GM12878 (cell line): ENCODE measurements at regions not wholly inside any gene's neighbourhood (a gene's known extent, or its start where the extent isn't known, plus 50 kb on each side); places are given as distances from the start of the nearest gene placed in this dataset.

ENCODE experiments used
- ATAC-seq: fragments of 200-7000 bp; cut with Tn5 transposase; 3 replicates; pipeline ENCODE4 v1.9.1; 2020; ENCODE audit warnings: mild to moderate bottlenecking, moderate library complexity
- BruUV-seq: library from RNA; stranded (reverse); fragments of 400-500 nt; replicated peaks from 2 replicates; lab custom pipeline; 2021; lab: Mats Ljungman, UMichigan
- CTCF ChIA-PET: fragments of 300-600 bp; sonication (Branson Sonifier 250); formaldehyde crosslinking; extraction: SDS; loops from one replicate; lab custom pipeline; 2021; ENCODE audit warnings: inconsistent platforms; lab: Yijun Ruan, JAX
- POLR2A ChIA-PET: fragments of 350-600 bp; formaldehyde crosslinking; extraction: SDS; loops from one replicate; lab custom pipeline; 2021; ENCODE audit warnings: inconsistent platforms; lab: Charles Lee
- RAD21 ChIA-PET: fragments of 300-600 bp; sonication (Branson Sonifier 250); formaldehyde crosslinking; loops from one replicate; lab custom pipeline; 2023; ENCODE audit warnings: antibody characterized with exemption; ENCODE audit not compliant: unreplicated experiment; lab: Charles Lee
- SMC1A ChIA-PET: fragments of 300-600 bp; sonication (Branson Sonifier 250); formaldehyde crosslinking; loops from one replicate; lab custom pipeline; 2023; ENCODE audit not compliant: unreplicated experiment, uncharacterized antibody; lab: Charles Lee
- DNase-seq: peaks from one replicate; pipeline ENCODE4 v3.0.0-alpha.2; 2011; ENCODE audit warnings: low read depth, low spot score
- FAIRE-seq: peaks from 3 replicates; lab custom pipeline; 2011; peaks lifted over from hg19 to GRCh38; lab: Jason Lieb, UNC
- H2AFZ ChIP-seq: 2 replicates; pipeline ENCODE4 v1.6.0; 2011; ENCODE audit warnings: low read depth, low read length, control low read depth; ENCODE audit not compliant: control insufficient read depth
- H3K27ac ChIP-seq: 2 replicates; pipeline ENCODE4 v1.5.1; 2011; ENCODE audit warnings: control low read depth; ENCODE audit not compliant: control insufficient read depth, insufficient read depth
- H3K27me3 ChIP-seq, 2 experiments: replicated peaks in 1 of 2; 2 replicates each; pipeline versions ENCODE4 v1.6.0 to v1.6.1; 2011; ENCODE audit warnings: low read length in 1 of 2; ENCODE audit not compliant: control insufficient read depth in 2 of 2, insufficient read depth in 2 of 2
- H3K36me3 ChIP-seq, 2 experiments: 2 replicates each; pipeline ENCODE4 v1.5.1; 2011; ENCODE audit warnings: low read length in 1 of 2; ENCODE audit not compliant: control insufficient read depth in 2 of 2, insufficient read depth in 2 of 2
- H3K4me1 ChIP-seq: 2 replicates; pipeline ENCODE4 v1.6.1; 2011; ENCODE audit warnings: mild to moderate bottlenecking, low read length, moderate library complexity, mixed read lengths; ENCODE audit not compliant: control insufficient read depth, insufficient read depth
- H3K4me2 ChIP-seq: 2 replicates; pipeline ENCODE4 v1.6.0; 2011; ENCODE audit warnings: control low read depth; ENCODE audit not compliant: control insufficient read depth, insufficient read depth
- H3K4me3 ChIP-seq: fragments of 200-600 bp; sonication (generic); 2 replicates; pipeline ENCODE4 v1.5.1; 2016
- H3K79me2 ChIP-seq: 2 replicates; pipeline ENCODE4 v1.6.0; 2011; ENCODE audit warnings: low read length; ENCODE audit not compliant: control insufficient read depth, insufficient read depth
- H3K9ac ChIP-seq: 2 replicates; pipeline ENCODE4 v1.8.0; 2011; ENCODE audit warnings: low read length, control low read depth, mixed read lengths; ENCODE audit not compliant: control insufficient read depth, insufficient read depth
- H3K9me3 ChIP-seq: replicated peaks from 3 replicates; pipeline ENCODE4 v1.5.1; 2011; ENCODE audit warnings: mild to moderate bottlenecking, low read length; ENCODE audit not compliant: control insufficient read depth, insufficient read depth
- H4K20me1 ChIP-seq: 2 replicates; pipeline ENCODE4 v1.6.0; 2011; ENCODE audit not compliant: control insufficient read depth, insufficient read depth
- BCL11A ChIP-seq: IDR thresholded peaks from 2 replicates; pipeline ENCODE4 v1.6.1; 2011; ENCODE audit warnings: low read depth, low read length
- CHD1 ChIP-seq: IDR thresholded peaks from 2 replicates; pipeline ENCODE4 v1.6.1; 2012; ENCODE audit warnings: low read depth, low read length, improper control_type of control experiment
- GABPA ChIP-seq: IDR thresholded peaks from 2 replicates; pipeline ENCODE4 v1.6.1; 2014; ENCODE audit warnings: antibody characterized with exemption, low read depth, mild to moderate bottlenecking, inconsistent platforms
- IKZF1 ChIP-seq: fragments of 450-650 bp; conservative IDR thresholded peaks from 2 replicates; pipeline ENCODE4 v1.6.1; 2017; ENCODE audit warnings: antibody characterized with exemption, mild to moderate bottlenecking
- MEF2B ChIP-seq: fragments of 450-650 bp; IDR thresholded peaks from 2 replicates; pipeline ENCODE4 v1.6.1; 2018; ENCODE audit warnings: mild to moderate bottlenecking, moderate library complexity; ENCODE audit not compliant: partially characterized antibody, poor library complexity, severe bottlenecking
- RAD51 ChIP-seq: fragments of 450-650 bp; IDR thresholded peaks from 2 replicates; pipeline ENCODE4 v1.6.1; 2016; ENCODE audit warnings: moderate library complexity, mild to moderate bottlenecking, inconsistent platforms
- SUZ12 ChIP-seq: fragments of 200-600 bp; sonication (generic); IDR thresholded peaks from one replicate; pipeline ENCODE4 v1.6.1; 2018; ENCODE audit warnings: antibody characterized with exemption, mild to moderate bottlenecking; ENCODE audit not compliant: unreplicated experiment
- ZNF384 ChIP-seq: IDR thresholded peaks from 2 replicates; pipeline ENCODE4 v1.6.1; 2012; ENCODE audit warnings: low read depth, mild to moderate bottlenecking, low read length, improper control_type of control experiment, borderline replicate concordance
- WGBS: methylation state at CpG from one replicate; pipeline ENCODE4 v1.1.6; 2016; ENCODE audit warnings: low lambda C conversion rate; ENCODE audit not compliant: insufficient replicate concordance, insufficient coverage; ENCODE audit errors: missing lambda C conversion rate; 5-methylcytosine and 5-hydroxymethylcytosine counted together
- in situ Hi-C: fragments of 300-500 bp; cut with MboI; formaldehyde crosslinking; loops from 9 replicates; pipeline ENCODE4 v1.14.3; 2018; ENCODE audit warnings: mixed read lengths
- intact Hi-C: fragments of 100-400 bp; cut with micrococcal nuclease; formaldehyde crosslinking; loops from one replicate; pipeline ENCODE4 v1.14.2; 2022; ENCODE audit not compliant: unreplicated experiment
- TF ChIP-seq, protein P1 (sequence below): fragments of 450-650 bp; IDR thresholded peaks from 2 replicates; pipeline ENCODE4 v1.6.1; 2017; ENCODE audit warnings: borderline replicate concordance
- TF ChIP-seq, protein P2 (sequence below): fragments of 150-350 bp; IDR thresholded peaks from 2 replicates; pipeline ENCODE4 v1.6.1; 2014; ENCODE audit warnings: mild to moderate bottlenecking, low read depth, low read length
- TF ChIP-seq, protein P3 (sequence below): fragments of 150-350 bp; IDR thresholded peaks from 2 replicates; pipeline ENCODE4 v1.6.1; 2016; ENCODE audit warnings: low read depth, low read length
- TF ChIP-seq, protein P4 (sequence below): fragments of 450-650 bp; conservative IDR thresholded peaks from 2 replicates; pipeline ENCODE4 v1.6.1; 2017; ENCODE audit warnings: mild to moderate bottlenecking, moderate library complexity
- TF ChIP-seq, protein P5 (sequence below): fragments of 450-650 bp; IDR thresholded peaks from 2 replicates; pipeline ENCODE4 v1.6.1; 2018; ENCODE audit warnings: mild to moderate bottlenecking, low read depth, moderate library complexity; ENCODE audit not compliant: partially characterized antibody

DNA sequence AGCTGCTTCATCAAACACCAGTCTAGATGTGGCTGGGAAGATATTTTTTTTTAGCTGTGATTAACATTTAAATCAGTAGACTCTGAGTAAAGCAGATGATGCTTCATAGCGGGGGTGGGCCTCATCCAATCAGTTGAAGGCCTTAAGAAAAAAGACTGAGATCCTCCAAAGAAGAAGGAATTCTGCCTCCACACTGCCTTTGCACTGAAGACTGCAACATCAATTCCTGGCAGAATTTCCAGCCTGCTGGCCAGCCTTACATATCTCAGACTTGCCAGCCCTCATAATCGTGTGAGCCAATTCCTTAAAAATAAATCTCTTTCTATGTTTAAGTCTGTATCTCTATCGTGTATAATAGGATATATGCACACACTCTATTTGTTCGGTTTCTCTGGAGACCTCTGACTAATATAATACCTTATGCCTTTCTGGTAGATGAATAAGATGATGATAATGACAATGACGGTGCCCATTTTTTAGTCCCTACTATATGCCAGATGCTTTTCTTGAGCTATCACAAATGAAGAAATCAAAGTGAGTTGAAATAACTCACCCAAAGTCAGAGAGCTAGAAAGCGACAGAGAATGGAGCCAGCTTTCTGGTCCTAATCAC lies 66.1 kb upstream of the SOD3 start:
- RAD21 ChIA-PET: no interaction called here
- no peaks in the 10 kb centered on the region for H3K4me1 ChIP-seq
- no peak overlapping the region for H3K4me2 ChIP-seq
- H4K20me1 ChIP-seq: no peaks in the 10 kb centered on the region; the same call in 1 of the 2 replicates
- no peak overlapping the region for H3K9ac ChIP-seq
- POLR2A ChIA-PET: no interaction called here
- no peaks in the 10 kb centered on the region for H3K36me3 ChIP-seq
- no peak overlapping the region for H3K4me3 ChIP-seq
- no peaks in the 10 kb centered on the region for H3K79me2 ChIP-seq
- in situ Hi-C loops (loop anchor here (10.0 kb wide), 1 partner anchor 64 kb away; no protein-coding TSS in a partner anchor), intact Hi-C loops (no loop called here)
- ATAC-seq (no peak), DNase-seq (no peak), FAIRE-seq (no peak)
- CTCF ChIA-PET: no interaction called here
- H2AFZ ChIP-seq: no peak overlapping the region
- H3K27me3 ChIP-seq: no peaks in the 10 kb centered on the region
- BruUV-seq: no TSS peak
- WGBS: 22% methylated on average over 6 of the region's 6 CpGs
- no peaks in the 10 kb centered on the region for H3K9me3 ChIP-seq
- no peak overlapping the region for H3K27ac ChIP-seq
- SMC1A ChIA-PET: no interaction called here
- TF ChIP-seq GABPA (no peak), BCL11A (no peak), MEF2B (no peak), IKZF1 (no peak), ZNF384 (no peak), RAD51 (no peak), CHD1 (no peak), SUZ12 (no peak)
- TF ChIP-seq, protein P1, sequence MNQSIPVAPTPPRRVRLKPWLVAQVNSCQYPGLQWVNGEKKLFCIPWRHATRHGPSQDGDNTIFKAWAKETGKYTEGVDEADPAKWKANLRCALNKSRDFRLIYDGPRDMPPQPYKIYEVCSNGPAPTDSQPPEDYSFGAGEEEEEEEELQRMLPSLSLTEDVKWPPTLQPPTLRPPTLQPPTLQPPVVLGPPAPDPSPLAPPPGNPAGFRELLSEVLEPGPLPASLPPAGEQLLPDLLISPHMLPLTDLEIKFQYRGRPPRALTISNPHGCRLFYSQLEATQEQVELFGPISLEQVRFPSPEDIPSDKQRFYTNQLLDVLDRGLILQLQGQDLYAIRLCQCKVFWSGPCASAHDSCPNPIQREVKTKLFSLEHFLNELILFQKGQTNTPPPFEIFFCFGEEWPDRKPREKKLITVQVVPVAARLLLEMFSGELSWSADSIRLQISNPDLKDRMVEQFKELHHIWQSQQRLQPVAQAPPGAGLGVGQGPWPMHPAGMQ: no peak
- TF ChIP-seq, protein P2, sequence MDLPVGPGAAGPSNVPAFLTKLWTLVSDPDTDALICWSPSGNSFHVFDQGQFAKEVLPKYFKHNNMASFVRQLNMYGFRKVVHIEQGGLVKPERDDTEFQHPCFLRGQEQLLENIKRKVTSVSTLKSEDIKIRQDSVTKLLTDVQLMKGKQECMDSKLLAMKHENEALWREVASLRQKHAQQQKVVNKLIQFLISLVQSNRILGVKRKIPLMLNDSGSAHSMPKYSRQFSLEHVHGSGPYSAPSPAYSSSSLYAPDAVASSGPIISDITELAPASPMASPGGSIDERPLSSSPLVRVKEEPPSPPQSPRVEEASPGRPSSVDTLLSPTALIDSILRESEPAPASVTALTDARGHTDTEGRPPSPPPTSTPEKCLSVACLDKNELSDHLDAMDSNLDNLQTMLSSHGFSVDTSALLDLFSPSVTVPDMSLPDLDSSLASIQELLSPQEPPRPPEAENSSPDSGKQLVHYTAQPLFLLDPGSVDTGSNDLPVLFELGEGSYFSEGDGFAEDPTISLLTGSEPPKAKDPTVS: no peak
- TF ChIP-seq, protein P3, sequence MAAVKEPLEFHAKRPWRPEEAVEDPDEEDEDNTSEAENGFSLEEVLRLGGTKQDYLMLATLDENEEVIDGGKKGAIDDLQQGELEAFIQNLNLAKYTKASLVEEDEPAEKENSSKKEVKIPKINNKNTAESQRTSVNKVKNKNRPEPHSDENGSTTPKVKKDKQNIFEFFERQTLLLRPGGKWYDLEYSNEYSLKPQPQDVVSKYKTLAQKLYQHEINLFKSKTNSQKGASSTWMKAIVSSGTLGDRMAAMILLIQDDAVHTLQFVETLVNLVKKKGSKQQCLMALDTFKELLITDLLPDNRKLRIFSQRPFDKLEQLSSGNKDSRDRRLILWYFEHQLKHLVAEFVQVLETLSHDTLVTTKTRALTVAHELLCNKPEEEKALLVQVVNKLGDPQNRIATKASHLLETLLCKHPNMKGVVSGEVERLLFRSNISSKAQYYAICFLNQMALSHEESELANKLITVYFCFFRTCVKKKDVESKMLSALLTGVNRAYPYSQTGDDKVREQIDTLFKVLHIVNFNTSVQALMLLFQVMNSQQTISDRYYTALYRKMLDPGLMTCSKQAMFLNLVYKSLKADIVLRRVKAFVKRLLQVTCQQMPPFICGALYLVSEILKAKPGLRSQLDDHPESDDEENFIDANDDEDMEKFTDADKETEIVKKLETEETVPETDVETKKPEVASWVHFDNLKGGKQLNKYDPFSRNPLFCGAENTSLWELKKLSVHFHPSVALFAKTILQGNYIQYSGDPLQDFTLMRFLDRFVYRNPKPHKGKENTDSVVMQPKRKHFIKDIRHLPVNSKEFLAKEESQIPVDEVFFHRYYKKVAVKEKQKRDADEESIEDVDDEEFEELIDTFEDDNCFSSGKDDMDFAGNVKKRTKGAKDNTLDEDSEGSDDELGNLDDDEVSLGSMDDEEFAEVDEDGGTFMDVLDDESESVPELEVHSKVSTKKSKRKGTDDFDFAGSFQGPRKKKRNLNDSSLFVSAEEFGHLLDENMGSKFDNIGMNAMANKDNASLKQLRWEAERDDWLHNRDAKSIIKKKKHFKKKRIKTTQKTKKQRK: no peak
- TF ChIP-seq, protein P4, sequence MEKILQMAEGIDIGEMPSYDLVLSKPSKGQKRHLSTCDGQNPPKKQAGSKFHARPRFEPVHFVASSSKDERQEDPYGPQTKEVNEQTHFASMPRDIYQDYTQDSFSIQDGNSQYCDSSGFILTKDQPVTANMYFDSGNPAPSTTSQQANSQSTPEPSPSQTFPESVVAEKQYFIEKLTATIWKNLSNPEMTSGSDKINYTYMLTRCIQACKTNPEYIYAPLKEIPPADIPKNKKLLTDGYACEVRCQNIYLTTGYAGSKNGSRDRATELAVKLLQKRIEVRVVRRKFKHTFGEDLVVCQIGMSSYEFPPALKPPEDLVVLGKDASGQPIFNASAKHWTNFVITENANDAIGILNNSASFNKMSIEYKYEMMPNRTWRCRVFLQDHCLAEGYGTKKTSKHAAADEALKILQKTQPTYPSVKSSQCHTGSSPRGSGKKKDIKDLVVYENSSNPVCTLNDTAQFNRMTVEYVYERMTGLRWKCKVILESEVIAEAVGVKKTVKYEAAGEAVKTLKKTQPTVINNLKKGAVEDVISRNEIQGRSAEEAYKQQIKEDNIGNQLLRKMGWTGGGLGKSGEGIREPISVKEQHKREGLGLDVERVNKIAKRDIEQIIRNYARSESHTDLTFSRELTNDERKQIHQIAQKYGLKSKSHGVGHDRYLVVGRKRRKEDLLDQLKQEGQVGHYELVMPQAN: no peak
- TF ChIP-seq, protein P5, sequence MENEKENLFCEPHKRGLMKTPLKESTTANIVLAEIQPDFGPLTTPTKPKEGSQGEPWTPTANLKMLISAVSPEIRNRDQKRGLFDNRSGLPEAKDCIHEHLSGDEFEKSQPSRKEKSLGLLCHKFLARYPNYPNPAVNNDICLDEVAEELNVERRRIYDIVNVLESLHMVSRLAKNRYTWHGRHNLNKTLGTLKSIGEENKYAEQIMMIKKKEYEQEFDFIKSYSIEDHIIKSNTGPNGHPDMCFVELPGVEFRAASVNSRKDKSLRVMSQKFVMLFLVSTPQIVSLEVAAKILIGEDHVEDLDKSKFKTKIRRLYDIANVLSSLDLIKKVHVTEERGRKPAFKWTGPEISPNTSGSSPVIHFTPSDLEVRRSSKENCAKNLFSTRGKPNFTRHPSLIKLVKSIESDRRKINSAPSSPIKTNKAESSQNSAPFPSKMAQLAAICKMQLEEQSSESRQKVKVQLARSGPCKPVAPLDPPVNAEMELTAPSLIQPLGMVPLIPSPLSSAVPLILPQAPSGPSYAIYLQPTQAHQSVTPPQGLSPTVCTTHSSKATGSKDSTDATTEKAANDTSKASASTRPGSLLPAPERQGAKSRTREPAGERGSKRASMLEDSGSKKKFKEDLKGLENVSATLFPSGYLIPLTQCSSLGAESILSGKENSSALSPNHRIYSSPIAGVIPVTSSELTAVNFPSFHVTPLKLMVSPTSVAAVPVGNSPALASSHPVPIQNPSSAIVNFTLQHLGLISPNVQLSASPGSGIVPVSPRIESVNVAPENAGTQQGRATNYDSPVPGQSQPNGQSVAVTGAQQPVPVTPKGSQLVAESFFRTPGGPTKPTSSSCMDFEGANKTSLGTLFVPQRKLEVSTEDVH: no peak
